ENCODE measurements at regions not wholly inside any gene's neighbourhood (a gene's known extent, or its start where the extent isn't known, plus 50 kb on each side); places are given as distances from the start of the nearest gene placed in this dataset.

DNA sequence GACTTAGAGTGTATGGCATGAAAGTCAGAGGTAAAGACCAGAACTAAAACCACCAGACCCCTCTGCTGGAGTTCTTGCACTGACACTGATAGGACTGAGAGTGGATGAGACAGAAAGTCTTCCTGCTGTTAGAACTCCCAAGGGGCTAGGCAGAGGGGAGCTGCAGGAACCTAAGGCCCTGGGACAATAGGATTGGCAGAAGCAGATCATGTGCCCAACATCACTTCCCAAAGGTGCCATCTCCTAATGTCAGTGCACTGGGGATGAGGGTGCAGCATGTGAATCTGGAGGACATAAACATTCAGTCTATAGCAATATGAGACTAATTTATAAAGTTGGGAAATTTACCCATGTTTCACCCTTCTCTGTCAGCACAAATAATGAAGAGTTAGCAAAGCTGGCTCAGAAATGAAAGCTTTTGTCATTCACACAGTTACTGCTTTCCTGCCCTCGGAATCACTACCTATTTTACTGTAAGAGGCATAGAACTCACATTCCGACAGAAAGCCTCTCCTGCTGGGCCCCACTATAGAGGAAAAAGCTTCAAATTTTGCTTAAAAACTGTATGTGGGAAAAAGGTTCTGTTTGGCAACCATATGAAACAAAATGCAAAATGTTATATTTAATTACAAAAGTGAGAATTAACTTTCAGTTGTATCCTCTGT lies 49.9 kb upstream of the SSX2IP start:
- DNase-seq: no peak
- TF ChIP-seq, protein P1, sequence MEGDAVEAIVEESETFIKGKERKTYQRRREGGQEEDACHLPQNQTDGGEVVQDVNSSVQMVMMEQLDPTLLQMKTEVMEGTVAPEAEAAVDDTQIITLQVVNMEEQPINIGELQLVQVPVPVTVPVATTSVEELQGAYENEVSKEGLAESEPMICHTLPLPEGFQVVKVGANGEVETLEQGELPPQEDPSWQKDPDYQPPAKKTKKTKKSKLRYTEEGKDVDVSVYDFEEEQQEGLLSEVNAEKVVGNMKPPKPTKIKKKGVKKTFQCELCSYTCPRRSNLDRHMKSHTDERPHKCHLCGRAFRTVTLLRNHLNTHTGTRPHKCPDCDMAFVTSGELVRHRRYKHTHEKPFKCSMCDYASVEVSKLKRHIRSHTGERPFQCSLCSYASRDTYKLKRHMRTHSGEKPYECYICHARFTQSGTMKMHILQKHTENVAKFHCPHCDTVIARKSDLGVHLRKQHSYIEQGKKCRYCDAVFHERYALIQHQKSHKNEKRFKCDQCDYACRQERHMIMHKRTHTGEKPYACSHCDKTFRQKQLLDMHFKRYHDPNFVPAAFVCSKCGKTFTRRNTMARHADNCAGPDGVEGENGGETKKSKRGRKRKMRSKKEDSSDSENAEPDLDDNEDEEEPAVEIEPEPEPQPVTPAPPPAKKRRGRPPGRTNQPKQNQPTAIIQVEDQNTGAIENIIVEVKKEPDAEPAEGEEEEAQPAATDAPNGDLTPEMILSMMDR (IDR thresholded peaks at IDR 0.05): no peak
- Histone ChIP-seq H3K4me1 (no peaks in the 10 kb centered on the region), H3K9me3 (no peaks in the 10 kb centered on the region), H3K27me3 (no peaks in the 10 kb centered on the region), H3K36me3 (no peaks in the 10 kb centered on the region), H3K4me3 (no peak overlapping the region), H3K27ac (no peak overlapping the region)
- intact Hi-C loops (cut with DNase I; ENCODE audit: low total_unique reads): no loop called here
